Tongue (tissue), 1 donor: ENCODE measurements at regions not wholly inside any gene's neighbourhood (a gene's known extent, or its start where the extent isn't known, plus 50 kb on each side); places are given as distances from the start of the nearest gene placed in this dataset.

Source experiments
- DNase-seq: peaks from one replicate; pipeline ENCODE4 v3.0.0-alpha.2; 2015

DNA sequence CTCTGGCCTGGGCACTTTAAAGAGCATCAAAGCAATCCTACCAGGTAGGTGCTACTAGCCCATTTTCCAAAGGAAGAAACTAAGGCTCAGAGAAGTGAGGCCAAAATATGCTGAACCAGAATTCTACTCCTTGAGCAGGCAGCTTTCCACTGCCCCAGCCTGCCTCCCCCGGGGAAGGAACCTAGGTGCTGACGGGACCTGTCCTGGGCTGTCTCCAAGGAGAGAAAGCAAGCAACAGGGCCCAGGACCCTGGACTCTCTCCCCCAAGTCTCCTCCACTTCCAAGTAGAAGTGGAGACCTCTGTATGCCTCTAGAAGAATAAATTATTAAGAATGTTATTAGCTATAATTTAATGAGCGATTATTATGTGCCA, 159.5 kb downstream of the MRPL14 start:
- no peak for DNase-seq

- no peak for DNase-seq
Observed at GRCh38 chr6:43966853-43967718, 160.2 kb downstream of the MRPL14 start.

GRCh38 chr6:43966374-43966658, 160.9 kb downstream of the MRPL14 start:
- no peak for DNase-seq

DNA sequence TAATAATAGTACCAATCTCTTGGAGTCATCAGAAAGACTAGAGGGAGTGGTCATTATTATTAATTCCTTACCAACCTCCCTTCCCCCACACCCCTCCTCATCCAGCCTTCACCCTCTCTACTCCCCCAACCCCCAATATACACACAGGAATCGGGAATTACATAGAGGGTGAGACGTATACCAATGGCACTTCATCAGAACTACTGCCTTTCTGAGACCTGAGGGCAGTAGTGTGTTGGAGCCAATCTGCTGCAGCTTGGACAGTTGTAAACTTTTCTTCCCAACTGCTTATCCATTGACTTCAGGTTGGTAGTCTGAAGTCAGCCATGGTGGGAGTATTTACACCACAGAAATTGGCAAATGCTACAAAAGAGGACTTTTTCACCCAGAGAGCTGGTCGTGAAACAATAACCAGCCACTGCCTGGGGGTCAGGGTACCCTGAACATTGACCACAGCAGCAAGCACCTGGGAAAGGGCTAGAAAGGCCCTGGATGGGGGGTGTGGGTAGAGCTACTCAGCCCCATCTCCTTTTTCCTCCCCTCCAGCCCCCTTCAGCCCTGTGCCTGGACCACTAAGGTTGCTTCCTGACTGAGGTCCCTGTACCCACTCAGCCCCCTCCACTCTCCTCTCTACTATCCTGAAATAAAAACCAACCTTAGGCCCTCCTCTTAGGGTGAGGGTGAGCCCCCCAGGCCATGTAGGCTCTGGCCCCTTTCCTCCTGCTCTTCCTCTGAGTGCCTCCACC, 161.5 kb downstream of the MRPL14 start:
- DNase-seq = no peak

GRCh38 chr6:43964659-43965570, 162.3 kb downstream of the MRPL14 start:
- DNase-seq = no peak

DNA sequence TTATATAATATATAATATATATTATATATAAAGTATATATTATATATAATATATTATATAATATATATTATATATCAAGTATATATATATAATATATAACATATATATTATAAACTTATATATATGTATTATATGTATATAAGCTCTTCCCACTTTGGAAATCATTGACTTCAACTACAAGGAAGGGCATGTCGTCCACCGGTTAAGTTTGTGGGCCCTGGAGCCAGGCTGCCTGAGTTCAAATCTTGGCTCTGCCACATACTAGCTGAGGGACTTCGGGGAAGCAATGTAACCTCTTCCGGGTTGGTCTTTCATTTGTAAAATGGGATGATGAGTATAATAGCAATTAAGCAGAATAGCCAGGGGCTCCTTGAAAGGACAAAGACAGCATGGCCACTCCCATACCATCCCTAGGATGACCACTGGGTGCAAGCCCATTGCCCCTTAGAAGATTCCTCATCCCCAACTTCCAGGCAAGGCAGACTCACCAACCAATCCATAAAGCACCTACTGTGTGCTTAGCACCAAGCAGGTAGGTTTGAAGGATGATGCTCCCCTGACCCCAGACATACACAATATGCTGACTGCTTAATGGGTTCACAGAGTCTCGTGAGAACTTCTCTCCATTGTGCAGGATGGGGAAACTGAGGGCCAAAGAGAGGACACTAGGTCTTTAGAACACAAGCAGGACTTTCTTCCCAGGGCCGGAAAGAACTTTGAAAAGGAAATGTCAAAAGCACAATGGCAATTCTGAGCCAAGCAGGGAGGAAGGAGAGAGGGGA, 163.2 kb downstream of the MRPL14 start:
- DNase-seq = no peak

GRCh38 chr6:43963203-43963602, 164.0 kb downstream of the MRPL14 start:
- no peak for DNase-seq

GRCh38 chr6:43962458-43962857, 164.8 kb downstream of the MRPL14 start:
- no peak for DNase-seq

DNA sequence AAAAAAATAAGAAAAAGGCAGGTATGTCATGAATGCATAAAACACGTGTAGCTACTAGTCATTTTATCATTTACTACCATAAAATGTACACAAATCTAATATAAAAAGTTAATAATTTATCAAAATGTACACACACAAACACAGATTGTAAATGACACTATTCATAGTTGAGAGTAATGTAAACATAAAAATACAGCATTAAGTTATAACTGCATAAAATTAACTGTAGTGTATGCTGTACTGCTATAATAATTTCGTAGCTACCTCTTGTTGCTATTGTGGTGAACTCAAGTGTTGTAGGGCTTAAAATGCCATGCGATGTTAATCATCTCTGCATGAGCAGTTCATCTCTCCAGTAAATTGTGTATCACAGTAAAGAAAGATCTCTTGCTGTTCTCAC, 170.0 kb downstream of the MRPL14 start:
- DNase-seq = no peak

GRCh38 chr6:43956478-43956877, 170.8 kb downstream of the MRPL14 start:
- DNase-seq = no peak

DNA sequence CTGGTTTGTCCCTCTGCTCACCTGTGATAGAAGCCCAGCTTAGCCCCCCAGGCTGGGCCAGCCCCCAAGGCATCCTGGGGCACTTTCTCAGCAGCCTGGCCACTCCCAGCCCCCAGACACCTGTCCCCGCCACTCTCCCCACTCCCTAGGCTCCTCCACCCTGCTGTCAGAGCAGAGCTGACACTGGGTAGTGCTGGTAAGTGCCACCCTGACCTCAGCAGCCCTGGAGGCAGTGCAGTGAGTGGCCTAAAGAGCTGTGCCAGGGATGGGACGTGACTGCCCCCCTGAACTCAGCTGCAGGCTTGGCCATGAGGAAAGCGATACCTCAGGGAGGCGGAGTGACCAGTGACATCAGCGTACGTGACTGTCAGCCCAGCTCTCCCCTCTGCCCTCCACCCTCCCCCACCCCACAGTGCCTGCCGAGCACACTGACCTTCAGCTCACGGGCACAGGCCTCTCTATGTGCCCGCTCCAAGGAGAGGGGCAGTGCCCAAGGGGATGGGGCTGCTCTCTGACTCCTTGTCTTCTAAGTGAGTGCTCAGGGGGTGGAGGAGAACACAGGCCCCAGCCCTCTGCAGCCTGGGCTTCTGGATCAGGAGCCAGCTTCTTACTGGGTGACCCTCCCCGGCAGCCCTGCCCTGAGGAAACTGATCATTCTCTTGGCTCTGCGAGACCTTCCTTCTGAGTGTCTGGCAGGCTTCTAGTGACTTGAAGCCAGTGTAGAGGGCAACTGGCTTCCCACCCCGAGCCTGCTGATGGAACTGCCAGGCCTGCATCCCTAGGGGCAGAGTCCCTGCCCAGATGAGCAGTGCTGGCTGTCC, 172.7 kb downstream of the MRPL14 start:
- peak; percentile 72 for DNase-seq

DNA sequence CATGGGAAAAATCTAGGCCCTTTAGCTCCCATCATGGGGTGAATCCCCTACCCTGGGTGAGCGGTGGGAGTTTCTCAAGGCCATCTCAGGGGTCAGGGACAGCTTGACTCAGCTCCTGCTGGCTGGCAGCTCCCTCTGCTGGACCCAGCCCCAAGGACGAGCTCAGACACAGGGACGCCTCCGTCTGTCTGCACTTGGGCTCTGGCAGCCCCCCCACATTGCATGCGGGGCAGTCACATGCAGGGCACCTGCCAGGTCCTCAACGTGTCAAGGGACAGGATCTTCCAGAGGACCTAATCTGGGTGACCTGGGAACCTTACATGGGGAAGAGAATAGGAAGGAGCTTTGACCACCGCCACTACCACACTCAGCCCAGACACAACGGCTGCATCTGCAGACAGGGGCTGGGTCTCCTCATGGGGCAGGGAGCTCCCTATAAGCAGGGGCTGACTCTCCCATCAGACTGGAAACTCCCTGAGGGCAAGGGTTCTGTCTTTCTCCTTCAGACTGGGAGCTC, 173.4 kb downstream of the MRPL14 start:
- peak; percentile 49 for DNase-seq

GRCh38 chr6:43953256-43953655, 174.0 kb downstream of the MRPL14 start:
- no peak for DNase-seq

DNA sequence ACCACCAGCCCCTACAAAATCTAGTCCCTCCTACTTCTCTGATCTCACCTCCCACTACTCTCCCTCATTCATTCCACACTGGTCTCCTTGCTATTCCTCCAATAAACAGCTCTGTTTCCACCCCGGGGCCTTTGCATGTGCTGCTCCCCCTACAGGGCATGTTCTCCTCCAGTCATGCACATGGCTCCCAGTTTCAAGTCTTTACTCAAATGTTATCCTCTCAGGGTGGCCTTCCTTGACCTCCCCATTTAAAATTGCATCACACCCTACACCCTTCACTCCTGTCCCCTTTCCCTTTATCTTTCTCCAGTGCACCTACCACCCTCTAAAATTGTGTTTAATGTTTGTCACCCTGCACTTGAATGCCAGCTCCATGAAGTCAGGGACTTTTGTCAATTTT, 174.5 kb downstream of the MRPL14 start:
- no peak for DNase-seq

DNA sequence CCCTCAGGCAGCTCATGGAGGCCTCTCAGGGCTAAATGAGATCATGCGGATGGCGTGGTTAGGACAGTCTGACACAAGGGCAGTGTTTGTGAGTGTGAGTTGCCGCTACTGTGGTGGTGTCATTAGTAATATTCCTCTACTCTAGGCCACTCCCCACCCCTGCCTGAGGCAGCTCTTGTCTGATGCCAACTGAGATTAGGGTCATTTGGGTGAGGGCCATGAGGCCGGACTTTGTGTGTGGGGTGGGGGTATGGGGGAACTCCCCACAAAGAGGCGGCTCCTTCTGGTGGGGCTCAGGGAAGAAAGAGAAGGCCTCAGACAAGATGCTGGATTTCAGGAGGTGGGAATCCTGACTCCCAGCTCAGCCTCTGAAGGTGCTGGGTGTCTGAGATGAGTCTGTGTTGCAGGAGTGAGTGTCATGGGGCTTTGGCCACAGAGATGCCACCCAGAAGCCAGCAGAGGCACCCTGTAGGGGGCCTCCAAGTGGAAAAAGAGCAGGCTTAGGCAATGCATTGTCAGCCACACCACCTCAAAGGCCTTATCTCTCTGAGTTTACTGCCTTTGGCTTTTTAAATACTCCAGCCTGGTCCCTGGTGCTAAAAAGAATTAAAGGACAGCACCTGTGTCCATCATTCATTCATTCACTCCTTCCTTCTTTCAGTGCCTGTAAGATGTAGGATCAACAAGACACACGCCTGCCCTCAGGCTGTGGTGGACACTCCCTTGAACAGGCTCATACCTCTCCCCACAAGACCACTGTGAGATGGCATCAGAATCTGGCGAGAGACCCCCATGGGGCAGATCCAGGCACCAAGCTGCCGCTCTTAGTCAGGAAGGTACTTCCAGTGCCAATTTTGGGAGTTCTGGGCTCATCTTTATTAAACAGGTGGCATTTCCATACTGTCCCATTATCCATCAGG, 175.2 kb downstream of the MRPL14 start:
- no peak for DNase-seq

- peak; percentile 57 for DNase-seq
Observed at GRCh38 chr6:43951063-43951755, 176.0 kb downstream of the MRPL14 start.

DNA sequence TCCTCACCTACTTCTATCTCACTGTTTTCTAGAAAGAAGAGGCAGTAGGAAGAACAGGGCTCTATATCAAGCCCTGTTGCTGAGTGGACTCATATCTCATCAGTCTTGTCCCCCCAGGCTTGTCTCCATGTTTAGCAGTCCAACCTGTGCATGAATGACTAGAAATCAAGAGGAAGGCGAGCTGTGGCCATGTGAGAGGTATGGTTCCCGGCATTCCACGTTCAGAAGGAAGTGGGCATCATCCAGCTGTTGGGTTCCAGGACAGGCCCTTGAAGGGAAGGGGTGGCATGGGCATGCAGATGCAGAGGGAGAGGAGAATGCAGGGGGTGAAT, 176.6 kb downstream of the MRPL14 start:
- DNase-seq = no peak

DNA sequence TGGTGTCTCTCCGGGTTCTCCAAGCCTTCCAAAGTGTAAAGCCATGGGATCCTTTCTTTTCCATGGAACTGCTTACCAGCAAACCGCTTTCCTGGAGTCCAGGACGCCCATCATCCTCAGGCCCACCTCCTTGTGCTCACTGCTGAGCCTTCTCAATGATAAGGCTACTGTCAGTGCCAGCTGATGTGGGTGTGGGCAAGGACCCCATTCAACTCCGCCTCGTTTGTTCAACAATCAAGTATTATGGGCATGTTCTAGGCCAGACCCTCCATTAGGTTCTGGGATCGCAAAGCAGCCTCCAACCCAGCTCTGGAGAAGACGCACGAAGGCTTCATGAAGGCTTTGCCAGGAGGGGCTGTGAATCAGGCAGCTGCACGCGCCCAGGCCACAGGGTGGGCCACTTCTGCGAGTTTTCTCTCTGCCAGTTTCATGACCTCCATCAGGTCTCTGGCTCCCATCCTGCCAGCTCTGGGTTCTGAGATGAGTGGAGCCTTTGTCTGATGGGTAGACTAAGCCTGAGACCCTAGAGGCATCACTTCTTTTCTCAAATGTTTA, 177.1 kb downstream of the MRPL14 start:
- no peak for DNase-seq

GRCh38 chr6:43949551-43949991, 177.7 kb downstream of the MRPL14 start:
- no peak for DNase-seq
